ENCODE measurements at regions not wholly inside any gene's neighbourhood (a gene's known extent, or its start where the extent isn't known, plus 50 kb on each side); places are given as distances from the start of the nearest gene placed in this dataset.

- Histone ChIP-seq H2BK20ac (ENCODE audit: low read length) (no peak overlapping the region), H2BK5ac (ENCODE audit: low read depth, low read length) (no peak overlapping the region), H4K91ac (replicated peaks; ENCODE audit: insufficient read length, low read length) (no peak overlapping the region), H3K36me3 (ENCODE audit: control insufficient read depth in 2 of 4, insufficient read depth in 4 of 4, low read length in 3 of 4) (no peaks in the 10 kb centered on the region), H3K9ac (replicated peaks in 1 of 4; ENCODE audit: extremely low read depth in 1 of 4, low read depth in 3 of 4, low read length in 3 of 4) (no peak overlapping the region), H4K20me1 (replicated peaks in 1 of 2; ENCODE audit: control insufficient read depth in 1 of 2, insufficient read depth in 2 of 2, low read length in 2 of 2) (no peaks in the 10 kb centered on the region), H3K79me2 (ENCODE audit: control insufficient read depth in 1 of 2, insufficient read depth in 2 of 2, low read length in 2 of 2) (no peaks in the 10 kb centered on the region), H3K4me1 (replicated peaks in 1 of 4; ENCODE audit: control insufficient read depth in 3 of 4, insufficient read depth in 4 of 4, low read length in 3 of 4) (no peaks in the 10 kb centered on the region), H3K23ac (ENCODE audit: insufficient read length) (no peak overlapping the region), H3K9me3 (ENCODE audit: insufficient read depth in 2 of 2, low read depth in 1 of 2, low read length in 1 of 2) (no peaks in the 10 kb centered on the region), H4K8ac (ENCODE audit: extremely low read depth, insufficient read depth, low read length) (no peak overlapping the region), H3K4ac (replicated peaks; ENCODE audit: insufficient read length, low read depth, low read length) (no peak overlapping the region), H3K4me3 (ENCODE audit: extremely low read depth in 1 of 4, insufficient read depth in 2 of 4, low read depth in 3 of 4, low read length in 4 of 4) (no peak overlapping the region), H3K4me2 (ENCODE audit: insufficient read depth in 1 of 2, low read depth in 2 of 2, low read length in 2 of 2) (no peak overlapping the region), H2AFZ (ENCODE audit: low read length) (no peak overlapping the region), H2BK15ac (ENCODE audit: low read length) (no peak overlapping the region), H3K79me1 (ENCODE audit: low read depth, low read length) (no peaks in the 10 kb centered on the region), H2BK120ac (replicated peaks; ENCODE audit: low read depth, low read length) (no peak overlapping the region), H3K14ac (ENCODE audit: insufficient read length) (no peak overlapping the region), H4K5ac (ENCODE audit: insufficient read length, low read depth, low read length) (no peak overlapping the region), H3K56ac (replicated peaks; ENCODE audit: insufficient read length, low read depth, low read length) (no peak overlapping the region), H3K23me2 (ENCODE audit: low read depth, low read length) (no peaks in the 10 kb centered on the region), H2BK12ac (ENCODE audit: low read depth, low read length) (no peak overlapping the region), H3K27ac (ENCODE audit: low read depth, low read length) (no peak overlapping the region), H2AK5ac (ENCODE audit: low read depth, low read length) (no peak overlapping the region), H3K27me3 (replicated peaks in 1 of 4; ENCODE audit: control insufficient read depth in 3 of 4, extremely low read depth in 1 of 4, insufficient read depth in 3 of 4, low read length in 3 of 4) (no peaks in the 10 kb centered on the region), H3K18ac (ENCODE audit: extremely low read depth, low read length) (no peak overlapping the region)
- CTCF ChIA-PET (ENCODE audit: partially characterized antibody), result no interaction called here
- no peak for TF ChIP-seq TBP (IDR thresholded peaks at IDR 0.05; ENCODE audit: low read depth, low read length)
- TF ChIP-seq KDM1A (IDR thresholded peaks at IDR 0.05; ENCODE audit: borderline replicate concordance, low read length), result no peak
- no peak for TF ChIP-seq SUZ12 (IDR thresholded peaks at IDR 0.05; ENCODE audit: low read length)
- TF ChIP-seq SIN3A (conservative IDR thresholded peaks at IDR 0.05 in 1 of 2, IDR thresholded peaks at IDR 0.05 in 1 of 2; ENCODE audit: low read depth in 1 of 2, low read length in 2 of 2), result no peak
- TF ChIP-seq SP1 (IDR thresholded peaks at IDR 0.05; ENCODE audit: low read depth, low read length), result no peak
- TF ChIP-seq ATF3 (IDR thresholded peaks at IDR 0.05; ENCODE audit: insufficient read depth, low read depth, low read length), result no peak
- TF ChIP-seq POLR2A (IDR thresholded peaks at IDR 0.05; ENCODE audit: control extremely low read depth in 1 of 2, low read depth in 2 of 2, low read length in 2 of 2), result no peak
- no peak for FAIRE-seq
- POLR2A ChIA-PET (ENCODE audit: partially characterized antibody), result no interaction called here
- WGBS, 2 experiments (ENCODE audit: extremely low coverage in 1 of 2, insufficient coverage in 1 of 2, insufficient read length in 1 of 2, insufficient replicate concordance in 2 of 2, low coverage in 1 of 2, low lambda C conversion rate in 2 of 2, missing lambda C conversion rate in 1 of 2), result 89% methylated on average over 1 of the region's 1 CpG; no CpG with 5 or more reads in 1 of the 2 experiments
- DNase-seq (ENCODE audit: low read depth in 1 of 2, low spot score in 2 of 2), result no peak
Measured at GRCh38 chr5:99936911-99937310, 598.3 kb upstream of the FAM174A start.

Data from H1 (cell line).